ENCODE measurements at regions not wholly inside any gene's neighbourhood (a gene's known extent, or its start where the extent isn't known, plus 50 kb on each side); places are given as distances from the start of the nearest gene placed in this dataset.
"Not testable (repeated sequence)": the region's sequence is repeated elsewhere in the genome, so short reads cannot be mapped to it uniquely, and the experiment has no call there.

DNA sequence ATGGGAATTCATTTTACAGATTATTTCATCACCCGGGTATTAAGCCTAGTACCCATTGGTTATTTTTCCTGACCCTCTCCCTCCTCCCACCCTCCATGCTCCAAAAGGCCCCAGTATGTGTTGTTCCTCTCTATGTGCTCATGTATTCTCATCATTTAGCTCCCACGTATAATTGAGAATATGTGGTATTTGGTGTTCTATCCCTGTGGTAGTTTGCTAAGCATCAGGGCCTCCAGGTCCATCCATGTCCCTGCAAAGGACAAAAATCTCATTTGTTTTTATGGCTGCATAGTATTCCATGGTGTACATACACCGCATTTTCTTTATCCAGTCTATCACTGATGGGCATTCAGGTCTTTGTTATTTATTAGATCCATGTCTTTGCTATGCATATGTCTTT lies 894.1 kb upstream of the MIR17HG start:
- CTCF ChIA-PET = no interaction called here

GRCh38 chr13:90454002-90454636 lies 893.4 kb upstream of the MIR17HG start:
- Mint-ChIP-seq H3K27me3 (no peaks in the 10 kb centered on the region), H3K36me3 (no peaks in the 10 kb centered on the region)
- no peak for ATAC-seq

More for the DNA sequence above, 894.1 kb upstream of the MIR17HG start:
- Mint-ChIP-seq H3K36me3 (no peaks in the 10 kb centered on the region), H3K27me3 (no peaks in the 10 kb centered on the region), H3K4me3 (no peak overlapping the region), H3K9me3 (ENCODE audit: low read depth) (peaks cover 2% of the 10 kb centered on the region), H3K4me1 (no peaks in the 10 kb centered on the region), H3K27ac (no peak overlapping the region)
- ATAC-seq (no peak), DNase-seq (no peak)

GRCh38 chr13:90455067-90455466 lies 892.4 kb upstream of the MIR17HG start:
- H3K36me3 Mint-ChIP-seq = no peaks in the 10 kb centered on the region
- no peak overlapping the region for H3K27ac Mint-ChIP-seq
- no peaks in the 10 kb centered on the region for H3K4me1 Mint-ChIP-seq
- CTCF ChIA-PET = no interaction called here
- no peak for DNase-seq
- H3K4me3 Mint-ChIP-seq = no peak overlapping the region
- H3K27me3 Mint-ChIP-seq = no peaks in the 10 kb centered on the region
- no peak for ATAC-seq
- H3K9me3 Mint-ChIP-seq (ENCODE audit: low read depth) = peaks cover 2% of the 10 kb centered on the region

More at GRCh38 chr13:90454002-90454636, 893.4 kb upstream of the MIR17HG start:
- H3K9me3 Mint-ChIP-seq (ENCODE audit: low read depth) = peaks cover 2% of the 10 kb centered on the region
- H3K4me3 Mint-ChIP-seq = no peak overlapping the region
- DNase-seq = no peak
- H3K4me1 Mint-ChIP-seq = no peaks in the 10 kb centered on the region
- CTCF ChIA-PET = no interaction called here
- no peak overlapping the region for H3K27ac Mint-ChIP-seq

- Mint-ChIP-seq H3K27me3 (no peaks in the 10 kb centered on the region), H3K27ac (no peak overlapping the region), H3K4me1 (no peaks in the 10 kb centered on the region), H3K9me3 (ENCODE audit: low read depth) (peaks cover 2% of the 10 kb centered on the region), H3K4me3 (no peak overlapping the region), H3K36me3 (no peaks in the 10 kb centered on the region)
- CTCF ChIA-PET = no interaction called here
- ATAC-seq (no peak), DNase-seq (no peak)
Observed at GRCh38 chr13:90455823-90456222, 891.7 kb upstream of the MIR17HG start.

DNA sequence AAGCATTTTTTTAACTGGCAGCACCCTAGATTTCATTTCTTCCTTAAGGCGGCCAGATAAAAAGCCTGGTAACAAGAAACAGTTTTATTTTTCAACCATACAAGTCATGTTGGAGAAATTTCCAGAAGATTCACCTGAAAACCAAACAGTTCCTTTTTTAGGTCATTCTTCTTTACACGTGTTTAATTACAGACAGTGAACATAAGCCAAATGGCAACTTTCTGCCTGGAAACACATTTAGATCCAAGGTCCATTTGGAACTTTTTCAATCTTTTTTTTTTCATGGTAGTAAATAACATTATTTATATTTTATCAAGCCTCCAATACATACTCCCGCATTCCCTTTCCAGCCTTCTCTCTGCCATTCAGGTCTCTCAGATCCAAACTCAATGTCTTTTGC lies 886.1 kb upstream of the MIR17HG start:
- Mint-ChIP-seq H3K27me3 (no peaks in the 10 kb centered on the region), H3K4me1 (no peaks in the 10 kb centered on the region), H3K36me3 (no peaks in the 10 kb centered on the region), H3K4me3 (no peak overlapping the region), H3K9me3 (ENCODE audit: low read depth) (no peaks in the 10 kb centered on the region), H3K27ac (no peak overlapping the region)
- CTCF ChIA-PET = no interaction called here
- DNase-seq (no peak), ATAC-seq (no peak)

DNA sequence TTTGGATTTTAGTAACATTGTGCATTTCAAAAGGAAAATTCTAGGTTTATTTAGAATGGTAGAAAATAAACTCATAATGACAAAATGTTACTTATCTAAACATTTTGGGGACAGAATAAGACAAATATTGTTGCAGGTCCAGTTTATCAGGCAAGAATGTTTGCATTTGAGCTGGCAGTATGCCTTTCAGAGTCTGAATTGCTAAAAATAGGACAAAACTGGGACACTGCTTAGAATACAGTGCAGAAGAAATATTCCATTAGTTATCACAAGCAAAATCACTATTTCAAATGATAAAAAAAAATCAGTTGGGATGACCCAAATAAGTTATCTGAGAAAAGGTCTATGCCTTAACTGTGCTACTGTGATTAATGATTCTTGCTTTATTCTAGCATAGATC lies 870.3 kb upstream of the MIR17HG start:
- Mint-ChIP-seq H3K27me3 (no peaks in the 10 kb centered on the region), H3K9me3 (ENCODE audit: low read depth) (peaks cover 11% of the 10 kb centered on the region), H3K27ac (no peak overlapping the region), H3K4me3 (no peak overlapping the region), H3K36me3 (no peaks in the 10 kb centered on the region), H3K4me1 (no peaks in the 10 kb centered on the region)
- CTCF ChIA-PET = no interaction called here
- ATAC-seq (no peak), DNase-seq (no peak)

- no peaks in the 10 kb centered on the region for H3K27me3 Mint-ChIP-seq
- peaks cover 5% of the 10 kb centered on the region for H3K9me3 Mint-ChIP-seq (ENCODE audit: low read depth)
- H3K4me1 Mint-ChIP-seq = no peaks in the 10 kb centered on the region
- CTCF ChIA-PET = no interaction called here
- DNase-seq (no peak), ATAC-seq (no peak)
- no peaks in the 10 kb centered on the region for H3K36me3 Mint-ChIP-seq
- H3K27ac Mint-ChIP-seq = no peak overlapping the region
- no peak overlapping the region for H3K4me3 Mint-ChIP-seq
Observed at GRCh38 chr13:90483906-90484305, 863.6 kb upstream of the MIR17HG start.

GRCh38 chr13:90485436-90485835 lies 862.1 kb upstream of the MIR17HG start:
- H3K27ac Mint-ChIP-seq = no peak overlapping the region
- CTCF ChIA-PET = no interaction called here
- H3K4me1 Mint-ChIP-seq = no peaks in the 10 kb centered on the region
- peaks cover 3% of the 10 kb centered on the region for H3K9me3 Mint-ChIP-seq (ENCODE audit: low read depth)
- no peak for ATAC-seq
- no peak for DNase-seq
- no peaks in the 10 kb centered on the region for H3K36me3 Mint-ChIP-seq
- no peak overlapping the region for H3K4me3 Mint-ChIP-seq
- no peaks in the 10 kb centered on the region for H3K27me3 Mint-ChIP-seq

- Mint-ChIP-seq H3K27me3 (no peaks in the 10 kb centered on the region), H3K9me3 (ENCODE audit: low read depth) (peaks cover 8% of the 10 kb centered on the region), H3K36me3 (no peaks in the 10 kb centered on the region), H3K4me1 (no peaks in the 10 kb centered on the region), H3K4me3 (no peak overlapping the region), H3K27ac (no peak overlapping the region)
- CTCF ChIA-PET = no interaction called here
- DNase-seq (no peak), ATAC-seq (no peak)
Observed at GRCh38 chr13:90492872-90493271, 854.6 kb upstream of the MIR17HG start.

DNA sequence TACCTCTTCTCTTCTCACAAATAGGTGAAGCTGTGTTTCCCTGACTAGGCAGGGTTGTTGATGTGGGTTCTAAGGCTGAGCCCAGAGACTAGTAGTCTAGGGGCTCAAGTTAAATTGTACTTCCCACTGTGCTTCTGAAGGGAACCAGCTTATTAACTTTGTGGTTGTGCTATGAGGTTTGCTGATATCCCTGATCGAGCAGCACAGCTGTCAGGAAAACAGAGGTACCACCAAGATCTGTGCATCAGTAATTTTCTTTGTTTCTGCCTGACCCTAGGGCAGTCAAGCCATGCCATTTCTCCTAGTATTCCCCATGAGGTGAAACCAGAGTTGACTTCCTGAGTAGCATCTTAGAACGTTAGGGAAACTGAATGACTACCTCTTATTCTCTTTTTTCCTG lies 853.8 kb upstream of the MIR17HG start:
- H3K4me3 Mint-ChIP-seq = no peak overlapping the region
- H3K9me3 Mint-ChIP-seq (ENCODE audit: low read depth) = peaks cover 11% of the 10 kb centered on the region
- ATAC-seq = no peak
- no peaks in the 10 kb centered on the region for H3K27me3 Mint-ChIP-seq
- H3K4me1 Mint-ChIP-seq = no peaks in the 10 kb centered on the region
- no peak for DNase-seq
- no peak overlapping the region for H3K27ac Mint-ChIP-seq
- H3K36me3 Mint-ChIP-seq = no peaks in the 10 kb centered on the region
- CTCF ChIA-PET = no interaction called here

DNA sequence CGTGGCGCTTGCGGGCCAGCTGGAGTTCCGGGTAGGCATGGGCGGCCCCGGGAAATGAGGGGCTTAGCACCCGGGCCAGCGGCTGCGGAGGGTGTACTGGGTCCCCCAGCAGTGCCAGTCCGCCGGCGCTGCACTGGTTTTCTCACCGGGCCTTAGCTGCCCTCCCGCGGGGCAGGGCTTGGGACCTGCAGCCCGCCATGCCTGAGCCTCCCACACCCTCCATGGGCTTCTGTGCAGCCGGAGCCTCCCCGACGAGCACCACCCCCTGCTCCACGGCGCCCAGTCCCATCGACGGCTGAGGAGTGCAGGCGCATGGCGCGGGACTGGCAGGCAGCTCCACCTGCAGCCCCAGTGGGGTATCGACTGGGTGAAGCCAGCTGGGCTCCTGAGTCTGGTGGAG lies 852.6 kb upstream of the MIR17HG start:
- H3K9me3 Mint-ChIP-seq (ENCODE audit: low read depth) = peaks cover 11% of the 10 kb centered on the region

GRCh38 chr13:90498096-90498495 lies 849.4 kb upstream of the MIR17HG start:
- no peak overlapping the region for H3K4me3 Mint-ChIP-seq
- ATAC-seq = no peak
- DNase-seq = no peak
- CTCF ChIA-PET = no interaction called here
- H3K4me1 Mint-ChIP-seq = no peaks in the 10 kb centered on the region
- peaks cover 12% of the 10 kb centered on the region for H3K9me3 Mint-ChIP-seq (ENCODE audit: low read depth)
- H3K27me3 Mint-ChIP-seq = no peaks in the 10 kb centered on the region
- H3K27ac Mint-ChIP-seq = no peak overlapping the region
- no peaks in the 10 kb centered on the region for H3K36me3 Mint-ChIP-seq

More for the DNA sequence above, 852.6 kb upstream of the MIR17HG start:
- H3K36me3 Mint-ChIP-seq, DNase-seq, CTCF ChIA-PET, ATAC-seq, H3K27me3 Mint-ChIP-seq, H3K27ac Mint-ChIP-seq, H3K4me1 Mint-ChIP-seq, H3K4me3 Mint-ChIP-seq: not testable (repeated sequence)

- no peaks in the 10 kb centered on the region for H3K27me3 Mint-ChIP-seq
- H3K36me3 Mint-ChIP-seq = no peaks in the 10 kb centered on the region
- no peak for DNase-seq
- no peak overlapping the region for H3K4me3 Mint-ChIP-seq
- CTCF ChIA-PET = no interaction called here
- H3K4me1 Mint-ChIP-seq = no peaks in the 10 kb centered on the region
- H3K9me3 Mint-ChIP-seq (ENCODE audit: low read depth) = peaks cover 10% of the 10 kb centered on the region
- ATAC-seq = no peak
- no peak overlapping the region for H3K27ac Mint-ChIP-seq
Observed at GRCh38 chr13:90498816-90499215, 848.7 kb upstream of the MIR17HG start.

DNA sequence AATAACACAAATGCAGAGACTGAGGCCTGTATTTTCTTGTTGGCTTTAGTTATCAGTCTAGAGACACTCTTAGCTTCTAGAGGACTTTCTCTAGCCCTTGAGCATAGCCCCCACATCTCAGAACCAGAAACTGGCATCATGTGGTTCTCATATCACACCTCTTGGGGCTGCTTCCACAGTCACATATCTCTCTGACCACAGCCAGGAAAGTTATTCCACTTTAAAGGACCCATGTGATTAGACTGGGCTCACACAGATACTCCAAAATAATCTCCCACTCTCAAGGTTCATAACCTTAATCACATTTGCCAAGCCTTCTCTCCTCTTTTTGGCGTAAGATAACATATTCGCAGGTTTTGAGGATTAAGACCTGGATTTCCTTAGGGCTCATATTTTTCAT lies 846.9 kb upstream of the MIR17HG start:
- H3K4me3 Mint-ChIP-seq = no peak overlapping the region
- H3K27me3 Mint-ChIP-seq = no peaks in the 10 kb centered on the region
- CTCF ChIA-PET = no interaction called here
- peaks cover 15% of the 10 kb centered on the region for H3K9me3 Mint-ChIP-seq (ENCODE audit: low read depth)
- no peaks in the 10 kb centered on the region for H3K36me3 Mint-ChIP-seq
- ATAC-seq (no peak), DNase-seq (no peak)
- H3K27ac Mint-ChIP-seq = no peak overlapping the region
- H3K4me1 Mint-ChIP-seq = no peaks in the 10 kb centered on the region

GRCh38 chr13:90502153-90502552 lies 845.3 kb upstream of the MIR17HG start:
- no peak overlapping the region for H3K27ac Mint-ChIP-seq
- H3K36me3 Mint-ChIP-seq = no peaks in the 10 kb centered on the region
- ATAC-seq (no peak), DNase-seq (no peak)
- no peaks in the 10 kb centered on the region for H3K4me1 Mint-ChIP-seq
- no peaks in the 10 kb centered on the region for H3K27me3 Mint-ChIP-seq
- H3K4me3 Mint-ChIP-seq = no peak overlapping the region
- H3K9me3 Mint-ChIP-seq (ENCODE audit: low read depth) = peaks cover 13% of the 10 kb centered on the region
- CTCF ChIA-PET = no interaction called here

Data from activated CD8-positive, alpha-beta memory T cell treated with anti-CD3 and anti-CD28 coated beads, Interleukin-2, amount 10 ng/mL, durations not matched to agents 7 days and 5 days (primary cell).